ENCODE measurements at regions not wholly inside any gene's neighbourhood (a gene's known extent, or its start where the extent isn't known, plus 50 kb on each side); places are given as distances from the start of the nearest gene placed in this dataset.

DNA sequence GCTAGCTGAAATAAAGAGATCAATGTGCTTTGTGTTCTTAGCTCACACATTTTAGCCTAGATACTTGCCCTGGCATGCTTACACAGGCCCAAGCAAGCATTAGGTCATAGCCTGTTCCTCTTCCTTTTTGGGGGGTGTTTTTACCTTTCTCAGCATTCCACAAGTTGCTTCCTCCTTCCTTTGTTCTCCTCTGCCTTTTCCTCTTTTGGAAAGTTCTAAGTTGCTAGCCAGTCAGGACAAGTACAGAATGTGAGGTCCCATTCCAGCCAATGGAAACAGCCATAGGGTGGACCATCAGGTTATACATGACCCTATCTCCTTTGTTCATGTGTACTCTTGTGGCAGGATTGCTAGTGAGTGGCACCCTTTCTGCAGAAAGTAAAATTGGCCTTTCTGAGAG is 154.9 kb downstream of the RASSF9 start:
- Histone ChIP-seq H3K4me2 (ENCODE audit: extremely low read depth, insufficient read depth, low read length) (no peak overlapping the region), H3K4me1 (ENCODE audit: control insufficient read depth, extremely low read depth, insufficient read depth, low read length) (no peaks in the 10 kb centered on the region), H4K20me1 (ENCODE audit: control insufficient read depth, extremely low read depth, insufficient read depth, low read length) (no peaks in the 10 kb centered on the region), H3K36me3 (ENCODE audit: control insufficient read depth, insufficient read depth, low read length) (no peaks in the 10 kb centered on the region), H3K9me3 (ENCODE audit: control insufficient read depth, insufficient read depth, low read depth, low read length) (no peaks in the 10 kb centered on the region), H3K79me2 (ENCODE audit: control insufficient read depth, insufficient read depth, low read length) (no peaks in the 10 kb centered on the region), H3K9ac (ENCODE audit: insufficient read depth, low read length) (no peak overlapping the region), H3K27ac (ENCODE audit: insufficient read depth, low read length) (no peak overlapping the region), H3K4me3 (replicated peaks in 1 of 4; ENCODE audit: control extremely low read depth in 1 of 4, insufficient read depth in 1 of 4, low read depth in 3 of 4, low read length in 4 of 4) (no peak overlapping the region), H3K27me3 (ENCODE audit: control insufficient read depth, insufficient read depth, low read length) (no peaks in the 10 kb centered on the region), H2AFZ (ENCODE audit: low read length) (no peak overlapping the region)
- DNase-seq (ENCODE audit: low read depth in 2 of 2) = no peak
- TF ChIP-seq EZH2 (IDR thresholded peaks at IDR 0.05; ENCODE audit: low read length, missing control alignments) = no peak
- TF ChIP-seq, protein P1, sequence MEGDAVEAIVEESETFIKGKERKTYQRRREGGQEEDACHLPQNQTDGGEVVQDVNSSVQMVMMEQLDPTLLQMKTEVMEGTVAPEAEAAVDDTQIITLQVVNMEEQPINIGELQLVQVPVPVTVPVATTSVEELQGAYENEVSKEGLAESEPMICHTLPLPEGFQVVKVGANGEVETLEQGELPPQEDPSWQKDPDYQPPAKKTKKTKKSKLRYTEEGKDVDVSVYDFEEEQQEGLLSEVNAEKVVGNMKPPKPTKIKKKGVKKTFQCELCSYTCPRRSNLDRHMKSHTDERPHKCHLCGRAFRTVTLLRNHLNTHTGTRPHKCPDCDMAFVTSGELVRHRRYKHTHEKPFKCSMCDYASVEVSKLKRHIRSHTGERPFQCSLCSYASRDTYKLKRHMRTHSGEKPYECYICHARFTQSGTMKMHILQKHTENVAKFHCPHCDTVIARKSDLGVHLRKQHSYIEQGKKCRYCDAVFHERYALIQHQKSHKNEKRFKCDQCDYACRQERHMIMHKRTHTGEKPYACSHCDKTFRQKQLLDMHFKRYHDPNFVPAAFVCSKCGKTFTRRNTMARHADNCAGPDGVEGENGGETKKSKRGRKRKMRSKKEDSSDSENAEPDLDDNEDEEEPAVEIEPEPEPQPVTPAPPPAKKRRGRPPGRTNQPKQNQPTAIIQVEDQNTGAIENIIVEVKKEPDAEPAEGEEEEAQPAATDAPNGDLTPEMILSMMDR (conservative IDR thresholded peaks at IDR 0.05 in 1 of 2, IDR thresholded peaks at IDR 0.05 in 1 of 2; ENCODE audit: low read depth in 1 of 2, low read length in 2 of 2) = no peak

DNA sequence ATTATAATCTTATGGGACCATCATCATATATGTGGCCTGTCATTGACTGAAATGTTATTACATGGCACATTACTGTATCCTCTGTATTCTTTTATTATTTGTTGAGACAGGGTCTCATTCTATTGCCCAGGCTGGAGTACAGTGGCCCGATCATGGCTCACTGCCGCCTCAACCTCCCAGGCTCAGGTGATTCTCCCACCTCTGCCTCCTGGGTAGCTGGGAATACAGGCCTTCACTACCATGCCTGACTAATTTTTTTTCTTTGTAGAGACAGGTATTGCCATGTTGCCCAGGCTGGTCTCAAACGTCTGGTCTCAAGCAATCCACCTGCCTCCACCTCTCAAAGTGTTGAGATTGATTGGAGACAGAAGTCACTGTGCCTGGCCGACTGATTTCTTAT is 153.2 kb downstream of the RASSF9 start:
- no peak for DNase-seq (ENCODE audit: low read depth in 2 of 2)
- no peak overlapping the region for H3K4me2 ChIP-seq (ENCODE audit: extremely low read depth, insufficient read depth, low read length)
- H3K4me3 ChIP-seq (replicated peaks in 1 of 4; ENCODE audit: control extremely low read depth in 1 of 4, insufficient read depth in 1 of 4, low read depth in 3 of 4, low read length in 4 of 4) = no peak overlapping the region
- no peaks in the 10 kb centered on the region for H3K36me3 ChIP-seq (ENCODE audit: control insufficient read depth, insufficient read depth, low read length)
- no peak overlapping the region for H3K9ac ChIP-seq (ENCODE audit: insufficient read depth, low read length)
- no peaks in the 10 kb centered on the region for H3K9me3 ChIP-seq (ENCODE audit: control insufficient read depth, insufficient read depth, low read depth, low read length)
- TF ChIP-seq EZH2 (IDR thresholded peaks at IDR 0.05; ENCODE audit: low read length, missing control alignments) = no peak
- TF ChIP-seq, protein P1 (conservative IDR thresholded peaks at IDR 0.05 in 1 of 2, IDR thresholded peaks at IDR 0.05 in 1 of 2; ENCODE audit: low read depth in 1 of 2, low read length in 2 of 2) = no peak
- H3K27ac ChIP-seq (ENCODE audit: insufficient read depth, low read length) = no peak overlapping the region
- H3K79me2 ChIP-seq (ENCODE audit: control insufficient read depth, insufficient read depth, low read length) = no peaks in the 10 kb centered on the region
- no peaks in the 10 kb centered on the region for H3K27me3 ChIP-seq (ENCODE audit: control insufficient read depth, insufficient read depth, low read length)
- H4K20me1 ChIP-seq (ENCODE audit: control insufficient read depth, extremely low read depth, insufficient read depth, low read length) = no peaks in the 10 kb centered on the region
- no peak overlapping the region for H2AFZ ChIP-seq (ENCODE audit: low read length)
- H3K4me1 ChIP-seq (ENCODE audit: control insufficient read depth, extremely low read depth, insufficient read depth, low read length) = no peaks in the 10 kb centered on the region

DNA sequence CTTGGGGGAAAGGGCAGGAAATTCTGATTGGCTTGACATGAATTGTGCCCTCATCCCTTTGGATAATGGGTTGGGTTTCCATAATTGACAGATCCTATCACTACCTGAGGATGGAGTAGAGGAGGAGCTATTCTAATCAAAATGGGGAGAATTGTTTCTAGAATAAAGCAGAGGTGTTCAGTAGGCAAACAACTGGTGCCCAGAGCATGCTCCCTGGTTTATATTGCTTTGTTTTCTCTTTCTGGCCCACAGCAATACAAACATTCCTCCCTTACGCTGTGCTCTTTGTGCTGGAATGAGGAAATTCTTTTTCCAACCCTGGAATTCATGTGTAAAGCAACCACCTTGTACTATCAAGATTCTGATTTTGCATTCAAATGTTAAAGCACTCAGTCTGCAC is 147.4 kb downstream of the RASSF9 start:
- Histone ChIP-seq H3K4me1 (ENCODE audit: control insufficient read depth, extremely low read depth, insufficient read depth, low read length) (no peaks in the 10 kb centered on the region), H3K4me3 (replicated peaks in 1 of 4; ENCODE audit: control extremely low read depth in 1 of 4, insufficient read depth in 1 of 4, low read depth in 3 of 4, low read length in 4 of 4) (no peak overlapping the region), H3K9ac (ENCODE audit: insufficient read depth, low read length) (no peak overlapping the region), H3K4me2 (ENCODE audit: extremely low read depth, insufficient read depth, low read length) (no peak overlapping the region), H3K79me2 (ENCODE audit: control insufficient read depth, insufficient read depth, low read length) (no peaks in the 10 kb centered on the region), H3K36me3 (ENCODE audit: control insufficient read depth, insufficient read depth, low read length) (no peaks in the 10 kb centered on the region), H3K27ac (ENCODE audit: insufficient read depth, low read length) (no peak overlapping the region), H3K27me3 (ENCODE audit: control insufficient read depth, insufficient read depth, low read length) (no peaks in the 10 kb centered on the region), H2AFZ (ENCODE audit: low read length) (no peak overlapping the region), H3K9me3 (ENCODE audit: control insufficient read depth, insufficient read depth, low read depth, low read length) (no peaks in the 10 kb centered on the region), H4K20me1 (ENCODE audit: control insufficient read depth, extremely low read depth, insufficient read depth, low read length) (no peaks in the 10 kb centered on the region)
- peak in 1 of 2 donors; percentile 48 for DNase-seq (ENCODE audit: low read depth in 2 of 2)
- TF ChIP-seq, protein P1 (conservative IDR thresholded peaks at IDR 0.05 in 1 of 2, IDR thresholded peaks at IDR 0.05 in 1 of 2; ENCODE audit: low read depth in 1 of 2, low read length in 2 of 2) = no peak
- no peak for TF ChIP-seq EZH2 (IDR thresholded peaks at IDR 0.05; ENCODE audit: low read length, missing control alignments)
